ENCODE measurements at regions not wholly inside any gene's neighbourhood (a gene's known extent, or its start where the extent isn't known, plus 50 kb on each side); places are given as distances from the start of the nearest gene placed in this dataset.
"Not testable (repeated sequence)": the region's sequence is repeated elsewhere in the genome, so short reads cannot be mapped to it uniquely, and the experiment has no call there.

- DNase-seq = no peak
- Histone ChIP-seq H3K79me2 (ENCODE audit: insufficient read depth) (no peaks in the 10 kb centered on the region), H3K9me3 (ENCODE audit: low read depth) (no peaks in the 10 kb centered on the region), H3K4me2 (ENCODE audit: unreplicated experiment) (no peak overlapping the region), H3K9ac (no peak overlapping the region), H3K27ac (no peak overlapping the region), H3K36me3 (ENCODE audit: low read depth) (no peaks in the 10 kb centered on the region), H2AFZ (no peak overlapping the region), H3K9me2 (ENCODE audit: insufficient read depth) (no peaks in the 10 kb centered on the region), H3F3A (ENCODE audit: insufficient read depth) (no peaks in the 10 kb centered on the region), H3K4me1 (ENCODE audit: insufficient read depth) (peaks cover 8% of the 10 kb centered on the region; the same call in 1 of the 2 replicates), H3K27me3 (replicated peaks; ENCODE audit: insufficient read depth) (no peaks in the 10 kb centered on the region), H3K4me3 (no peak overlapping the region), H4K20me1 (ENCODE audit: insufficient read depth) (no peaks in the 10 kb centered on the region)
- TF ChIP-seq EZH2 (IDR thresholded peaks at IDR 0.05; ENCODE audit: insufficient read depth, poor library complexity, severe bottlenecking) (no peak), EZH2phosphoT487 (IDR thresholded peaks at IDR 0.05; ENCODE audit: insufficient read depth, low read depth) (no peak)
- in situ Hi-C loops (cut with MboI) = no loop called here
- 88% methylated on average over 13 to 14 of the region's 14 CpGs for WGBS, 2 experiments (ENCODE audit: low coverage in 1 of 2, low lambda C conversion rate in 2 of 2, missing lambda C conversion rate in 2 of 2)
Measured at GRCh38 chr2:43067254-43068040, 159.0 kb downstream of the ZFP36L2 start.

GRCh38 chr2:43066541-43067253, 159.7 kb downstream of the ZFP36L2 start:
- H3F3A ChIP-seq (ENCODE audit: insufficient read depth); DNase-seq; H3K27me3 ChIP-seq (replicated peaks; ENCODE audit: insufficient read depth); in situ Hi-C loops (cut with MboI); H3K4me1 ChIP-seq (ENCODE audit: insufficient read depth); H3K9ac ChIP-seq; H2AFZ ChIP-seq; H4K20me1 ChIP-seq (ENCODE audit: insufficient read depth); H3K9me2 ChIP-seq (ENCODE audit: insufficient read depth); H3K79me2 ChIP-seq (ENCODE audit: insufficient read depth); H3K27ac ChIP-seq; H3K4me3 ChIP-seq; H3K4me2 ChIP-seq (ENCODE audit: unreplicated experiment); H3K9me3 ChIP-seq (ENCODE audit: low read depth); H3K36me3 ChIP-seq (ENCODE audit: low read depth): not testable (repeated sequence)
- WGBS, 2 experiments (ENCODE audit: low coverage in 1 of 2, low lambda C conversion rate in 2 of 2, missing lambda C conversion rate in 2 of 2) = 88 to 91% methylated on average over 20 of the region's 20 CpGs

GRCh38 chr2:43065871-43066270, 160.5 kb downstream of the ZFP36L2 start:
- WGBS, 2 experiments (ENCODE audit: low coverage in 1 of 2, low lambda C conversion rate in 2 of 2, missing lambda C conversion rate in 2 of 2) = 91 to 96% methylated on average over 7 to 10 of the region's 10 CpGs
- Histone ChIP-seq H3K9me2 (ENCODE audit: insufficient read depth) (no peaks in the 10 kb centered on the region), H3K4me3 (no peak overlapping the region), H3F3A (ENCODE audit: insufficient read depth) (peaks cover 4% of the 10 kb centered on the region; the same call in 1 of the 2 replicates), H4K20me1 (ENCODE audit: insufficient read depth) (no peaks in the 10 kb centered on the region), H3K79me2 (ENCODE audit: insufficient read depth) (no peaks in the 10 kb centered on the region), H3K4me2 (ENCODE audit: unreplicated experiment) (no peak overlapping the region), H3K27me3 (replicated peaks; ENCODE audit: insufficient read depth) (no peaks in the 10 kb centered on the region), H3K9ac (no peak overlapping the region), H3K9me3 (ENCODE audit: low read depth) (no peaks in the 10 kb centered on the region), H3K4me1 (ENCODE audit: insufficient read depth) (no peaks in the 10 kb centered on the region), H3K27ac (no peak overlapping the region), H2AFZ (no peak overlapping the region), H3K36me3 (ENCODE audit: low read depth) (no peaks in the 10 kb centered on the region)
- TF ChIP-seq EZH2 (IDR thresholded peaks at IDR 0.05; ENCODE audit: insufficient read depth, poor library complexity, severe bottlenecking) = no peak
- no peak for TF ChIP-seq EZH2phosphoT487 (IDR thresholded peaks at IDR 0.05; ENCODE audit: insufficient read depth, low read depth)
- DNase-seq = no peak
- in situ Hi-C loops (cut with MboI) = no loop called here

GRCh38 chr2:43065036-43065435, 161.4 kb downstream of the ZFP36L2 start:
- WGBS, 2 experiments (ENCODE audit: low coverage in 1 of 2, low lambda C conversion rate in 2 of 2, missing lambda C conversion rate in 2 of 2) = 96 to 98% methylated on average over 3 of the region's 3 CpGs
- in situ Hi-C loops (cut with MboI) = no loop called here

DNA sequence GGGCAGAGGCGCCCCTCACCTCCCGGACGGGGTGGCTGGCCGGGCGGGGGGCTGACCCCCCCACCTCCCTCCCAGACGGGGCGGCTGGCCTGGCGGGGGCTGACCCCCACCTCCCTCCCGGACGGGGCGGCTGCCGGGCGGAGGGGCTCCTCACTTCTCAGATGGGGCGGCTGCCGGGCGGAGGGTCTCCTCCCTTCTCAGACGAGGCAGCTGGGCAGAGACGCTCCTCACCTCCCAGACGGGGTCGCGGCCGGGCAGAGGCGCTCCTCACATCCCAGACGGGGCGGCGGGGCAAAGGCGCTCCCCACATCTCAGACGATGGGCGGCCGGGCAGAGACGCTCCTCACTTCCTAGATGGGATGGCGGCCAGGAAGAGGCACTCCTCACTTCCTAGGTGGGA, 163.3 kb downstream of the ZFP36L2 start:
- in situ Hi-C loops (cut with MboI); H3K4me3 ChIP-seq: not testable (repeated sequence)
- 96% methylated on average over 15 of the region's 32 CpGs; no CpG with 5 or more reads in 1 of the 2 experiments for WGBS, 2 experiments (ENCODE audit: low coverage in 1 of 2, low lambda C conversion rate in 2 of 2, missing lambda C conversion rate in 2 of 2)

More at GRCh38 chr2:43065036-43065435, 161.4 kb downstream of the ZFP36L2 start:
- no peaks in the 10 kb centered on the region for H3K9me3 ChIP-seq (ENCODE audit: low read depth)
- H3K4me2 ChIP-seq (ENCODE audit: unreplicated experiment) = no peak overlapping the region
- no peak for DNase-seq
- H3K4me1 ChIP-seq (ENCODE audit: insufficient read depth) = no peaks in the 10 kb centered on the region
- H3F3A ChIP-seq (ENCODE audit: insufficient read depth) = peaks cover 4% of the 10 kb centered on the region; the same call in 1 of the 2 replicates
- H3K79me2 ChIP-seq (ENCODE audit: insufficient read depth) = no peaks in the 10 kb centered on the region
- no peak overlapping the region for H3K27ac ChIP-seq
- H3K36me3 ChIP-seq (ENCODE audit: low read depth) = no peaks in the 10 kb centered on the region
- no peak overlapping the region for H3K4me3 ChIP-seq
- H3K9ac ChIP-seq = no peak overlapping the region
- H4K20me1 ChIP-seq (ENCODE audit: insufficient read depth) = no peaks in the 10 kb centered on the region
- H3K9me2 ChIP-seq (ENCODE audit: insufficient read depth) = no peaks in the 10 kb centered on the region
- TF ChIP-seq EZH2phosphoT487 (IDR thresholded peaks at IDR 0.05; ENCODE audit: insufficient read depth, low read depth) = no peak
- TF ChIP-seq EZH2 (IDR thresholded peaks at IDR 0.05; ENCODE audit: insufficient read depth, poor library complexity, severe bottlenecking) = no peak
- H3K27me3 ChIP-seq (replicated peaks; ENCODE audit: insufficient read depth) = no peaks in the 10 kb centered on the region
- no peak overlapping the region for H2AFZ ChIP-seq

More for the DNA sequence above, 163.3 kb downstream of the ZFP36L2 start:
- not testable (repeated sequence) for H3K9me3 ChIP-seq (ENCODE audit: low read depth); H3K79me2 ChIP-seq (ENCODE audit: insufficient read depth); H2AFZ ChIP-seq; H3K9me2 ChIP-seq (ENCODE audit: insufficient read depth); H3K27ac ChIP-seq; H3K27me3 ChIP-seq (replicated peaks; ENCODE audit: insufficient read depth); H4K20me1 ChIP-seq (ENCODE audit: insufficient read depth); H3K36me3 ChIP-seq (ENCODE audit: low read depth); H3F3A ChIP-seq (ENCODE audit: insufficient read depth); H3K4me1 ChIP-seq (ENCODE audit: insufficient read depth); H3K4me2 ChIP-seq (ENCODE audit: unreplicated experiment); H3K9ac ChIP-seq; DNase-seq
